ENCODE measurements at regions not wholly inside any gene's neighbourhood (a gene's known extent, or its start where the extent isn't known, plus 50 kb on each side); places are given as distances from the start of the nearest gene placed in this dataset.

GRCh38 chr2:120568975-120569268, 166.7 kb upstream of the GLI2 start:
- DNase-seq (no peak), ATAC-seq (ENCODE audit: low read depth) (no peak)
- Histone ChIP-seq H4K20me1 (ENCODE audit: control insufficient read depth, insufficient read depth, low read length, poor library complexity, severe bottlenecking) (no peaks in the 10 kb centered on the region), H3K4me1 (ENCODE audit: control insufficient read depth in 2 of 2, insufficient read depth in 2 of 2, low read length in 2 of 2) (no peaks in the 10 kb centered on the region), H3K27me3 (replicated peaks in 1 of 4; ENCODE audit: control extremely low read depth in 1 of 4, control insufficient read depth in 3 of 4, insufficient read depth in 4 of 4, low read length in 3 of 4) (no peaks in the 10 kb centered on the region), H3K27ac (ENCODE audit: low read length in 2 of 2) (no peak overlapping the region), H3K4me3 (ENCODE audit: control extremely low read depth in 1 of 5, extremely low read depth in 1 of 5, insufficient read depth in 1 of 5, low read depth in 2 of 5, low read length in 4 of 5) (no peak overlapping the region), H3K9me3 (ENCODE audit: control extremely low read depth in 1 of 3, control insufficient read depth in 2 of 3, insufficient read depth in 1 of 3, low read length in 2 of 3) (no peaks in the 10 kb centered on the region), H2AFZ (ENCODE audit: insufficient read depth, low read depth, low read length, poor library complexity, severe bottlenecking) (no peak overlapping the region), H3K36me3 (replicated peaks in 1 of 2; ENCODE audit: control extremely low read depth in 1 of 2, control insufficient read depth in 1 of 2, extremely low read depth in 1 of 2, insufficient read depth in 2 of 2, low read length in 1 of 2) (no peaks in the 10 kb centered on the region), H3K9ac (ENCODE audit: low read length) (no peak overlapping the region), H3K4me2 (replicated peaks; ENCODE audit: low read depth, low read length, poor library complexity, severe bottlenecking) (no peak overlapping the region), H3K79me2 (ENCODE audit: control insufficient read depth, insufficient read depth, low read length) (no peaks in the 10 kb centered on the region)
- H3K27me3 Mint-ChIP-seq = peaks cover 4% of the 10 kb centered on the region
- ChIA-PET POLR2A (no interaction called here), CTCF (no interaction called here)
- intact Hi-C loops (cut with micrococcal nuclease) = no loop called here
- 30% methylated on average over 3 of the region's 3 CpGs for WGBS (ENCODE audit: insufficient coverage)
- no peaks in the 10 kb centered on the region for H3K4me1 Mint-ChIP-seq
- no peak overlapping the region for H3K4me3 Mint-ChIP-seq
- H3K9me3 Mint-ChIP-seq (ENCODE audit: insufficient read depth) = no peaks in the 10 kb centered on the region
- TF ChIP-seq CTCF (IDR thresholded peaks at IDR 0.05) (no peak), EZH2 (IDR thresholded peaks at IDR 0.05; ENCODE audit: borderline replicate concordance, insufficient read depth, low read depth, low read length, poor library complexity, severe bottlenecking) (no peak)
- H3K27ac Mint-ChIP-seq = no peak overlapping the region

DNA sequence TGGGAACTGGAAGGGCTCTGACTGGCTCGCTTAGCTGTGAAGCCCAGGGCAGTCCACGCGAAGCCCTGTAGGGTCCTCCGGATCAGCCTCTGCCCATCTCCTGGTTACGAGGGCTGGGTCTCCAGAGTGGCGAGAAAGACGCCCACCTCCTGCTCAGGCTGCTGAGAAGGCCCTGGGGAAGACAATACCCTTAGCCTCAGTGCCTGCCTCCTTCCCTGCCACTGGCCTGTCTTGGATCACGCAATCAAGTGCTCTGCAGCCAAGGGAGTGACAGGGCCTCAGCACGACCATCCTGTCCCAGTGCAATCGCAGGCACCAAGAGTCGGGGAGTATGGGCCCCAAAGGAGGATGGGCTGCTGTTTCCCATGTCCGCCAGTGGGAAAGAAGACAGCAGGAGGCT, 165.7 kb upstream of the GLI2 start:
- no peak overlapping the region for H3K4me3 ChIP-seq (ENCODE audit: control extremely low read depth in 1 of 5, extremely low read depth in 1 of 5, insufficient read depth in 1 of 5, low read depth in 2 of 5, low read length in 4 of 5)
- 92% methylated on average over 12 of the region's 12 CpGs for WGBS (ENCODE audit: insufficient coverage)
- no peaks in the 10 kb centered on the region for H3K27me3 ChIP-seq (replicated peaks in 1 of 4; ENCODE audit: control extremely low read depth in 1 of 4, control insufficient read depth in 3 of 4, insufficient read depth in 4 of 4, low read length in 3 of 4)
- H3K36me3 ChIP-seq (replicated peaks in 1 of 2; ENCODE audit: control extremely low read depth in 1 of 2, control insufficient read depth in 1 of 2, extremely low read depth in 1 of 2, insufficient read depth in 2 of 2, low read length in 1 of 2) = no peaks in the 10 kb centered on the region
- no peak for TF ChIP-seq EZH2 (IDR thresholded peaks at IDR 0.05; ENCODE audit: borderline replicate concordance, insufficient read depth, low read depth, low read length, poor library complexity, severe bottlenecking)
- no peak for TF ChIP-seq CTCF (IDR thresholded peaks at IDR 0.05)
- H3K4me1 ChIP-seq (ENCODE audit: control insufficient read depth in 2 of 2, insufficient read depth in 2 of 2, low read length in 2 of 2) = no peaks in the 10 kb centered on the region
- H3K4me3 Mint-ChIP-seq = no peak overlapping the region
- no peaks in the 10 kb centered on the region for H4K20me1 ChIP-seq (ENCODE audit: control insufficient read depth, insufficient read depth, low read length, poor library complexity, severe bottlenecking)
- H3K27ac Mint-ChIP-seq = no peak overlapping the region
- H2AFZ ChIP-seq (ENCODE audit: insufficient read depth, low read depth, low read length, poor library complexity, severe bottlenecking) = no peak overlapping the region
- no peaks in the 10 kb centered on the region for H3K4me1 Mint-ChIP-seq
- H3K9me3 ChIP-seq (ENCODE audit: control extremely low read depth in 1 of 3, control insufficient read depth in 2 of 3, insufficient read depth in 1 of 3, low read length in 2 of 3) = no peaks in the 10 kb centered on the region
- H3K79me2 ChIP-seq (ENCODE audit: control insufficient read depth, insufficient read depth, low read length) = no peaks in the 10 kb centered on the region
- ChIA-PET POLR2A (no interaction called here), CTCF (no interaction called here)
- H3K9ac ChIP-seq (ENCODE audit: low read length) = no peak overlapping the region
- DNase-seq (no peak), ATAC-seq (ENCODE audit: low read depth) (no peak)
- peaks cover 4% of the 10 kb centered on the region for H3K27me3 Mint-ChIP-seq
- no peaks in the 10 kb centered on the region for H3K9me3 Mint-ChIP-seq (ENCODE audit: insufficient read depth)
- intact Hi-C loops (cut with micrococcal nuclease) = no loop called here
- no peak overlapping the region for H3K27ac ChIP-seq (ENCODE audit: low read length in 2 of 2)
- no peak overlapping the region for H3K4me2 ChIP-seq (replicated peaks; ENCODE audit: low read depth, low read length, poor library complexity, severe bottlenecking)

Data from B cell (primary cell).